H1 (cell line): ENCODE measurements at regions not wholly inside any gene's neighbourhood (a gene's known extent, or its start where the extent isn't known, plus 50 kb on each side); places are given as distances from the start of the nearest gene placed in this dataset.

Experiments used
- CBX8 ChIP-seq: fragments of 300-800, 300-1000 bp; sonication (generic); IDR thresholded peaks from 2 replicates; pipeline ENCODE4 v1.7.1; 2016; ENCODE audit warnings: low read depth, low read length, borderline replicate concordance
- CREB1 ChIP-seq: IDR thresholded peaks from 2 replicates; pipeline ENCODE4 v1.6.1; 2012; ENCODE audit warnings: inconsistent platforms
- EZH2 ChIP-seq: fragments of 200-600 bp; sonication (generic); IDR thresholded peaks from 2 replicates; pipeline ENCODE4 v1.7.1; 2012; ENCODE audit warnings: low read depth, mild to moderate bottlenecking, moderate library complexity, low read length, inconsistent platforms; ENCODE audit not compliant: severe bottlenecking
- KDM5A ChIP-seq: fragments of 200-600 bp; IDR thresholded peaks from 2 replicates; pipeline ENCODE4 v1.7.1; 2012; ENCODE audit warnings: mild to moderate bottlenecking, low read length, inconsistent platforms, mixed read lengths
- TAF7 ChIP-seq: optimal IDR thresholded peaks from 2 replicates; pipeline ENCODE3; 2011; ENCODE audit warnings: low read depth, mild to moderate bottlenecking, inconsistent platforms, low read length, moderate library complexity, borderline replicate concordance
- TF ChIP-seq, protein P1 (sequence below): IDR thresholded peaks from 2 replicates; pipeline ENCODE4 v1.6.1; 2012; ENCODE audit warnings: low read length, inconsistent platforms

- no peak for TF ChIP-seq CBX8
- no peak for TF ChIP-seq TAF7
- TF ChIP-seq KDM5A = no peak
- no peak for TF ChIP-seq EZH2
- TF ChIP-seq, protein P1, sequence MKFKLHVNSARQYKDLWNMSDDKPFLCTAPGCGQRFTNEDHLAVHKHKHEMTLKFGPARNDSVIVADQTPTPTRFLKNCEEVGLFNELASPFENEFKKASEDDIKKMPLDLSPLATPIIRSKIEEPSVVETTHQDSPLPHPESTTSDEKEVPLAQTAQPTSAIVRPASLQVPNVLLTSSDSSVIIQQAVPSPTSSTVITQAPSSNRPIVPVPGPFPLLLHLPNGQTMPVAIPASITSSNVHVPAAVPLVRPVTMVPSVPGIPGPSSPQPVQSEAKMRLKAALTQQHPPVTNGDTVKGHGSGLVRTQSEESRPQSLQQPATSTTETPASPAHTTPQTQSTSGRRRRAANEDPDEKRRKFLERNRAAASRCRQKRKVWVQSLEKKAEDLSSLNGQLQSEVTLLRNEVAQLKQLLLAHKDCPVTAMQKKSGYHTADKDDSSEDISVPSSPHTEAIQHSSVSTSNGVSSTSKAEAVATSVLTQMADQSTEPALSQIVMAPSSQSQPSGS = no peak
- TF ChIP-seq CREB1 = no peak
Measured at GRCh38 chr13:80058626-80059025, 282.3 kb downstream of the SPRY2 start (continued).
